ENCODE measurements at regions not wholly inside any gene's neighbourhood (a gene's known extent, or its start where the extent isn't known, plus 50 kb on each side); places are given as distances from the start of the nearest gene placed in this dataset.

- H3K18ac ChIP-seq (ENCODE audit: extremely low read depth, low read length) = no peak overlapping the region
- H2BK5ac ChIP-seq (ENCODE audit: low read depth, low read length) = no peak overlapping the region
- no peaks in the 10 kb centered on the region for H3K79me1 ChIP-seq (ENCODE audit: low read depth, low read length)
- no peaks in the 10 kb centered on the region for H3K36me3 ChIP-seq (ENCODE audit: control insufficient read depth in 2 of 4, insufficient read depth in 4 of 4, low read length in 3 of 4)
- no peak overlapping the region for H3K4ac ChIP-seq (replicated peaks; ENCODE audit: insufficient read length, low read depth, low read length)
- no peak overlapping the region for H2BK20ac ChIP-seq (ENCODE audit: low read length)
- no peaks in the 10 kb centered on the region for H3K4me1 ChIP-seq (replicated peaks in 1 of 4; ENCODE audit: control insufficient read depth in 3 of 4, insufficient read depth in 4 of 4, low read length in 3 of 4)
- no peaks in the 10 kb centered on the region for H3K27me3 ChIP-seq (replicated peaks in 1 of 4; ENCODE audit: control insufficient read depth in 3 of 4, extremely low read depth in 1 of 4, insufficient read depth in 3 of 4, low read length in 3 of 4)
- WGBS, 2 experiments (ENCODE audit: extremely low coverage in 1 of 2, insufficient coverage in 1 of 2, insufficient read length in 1 of 2, insufficient replicate concordance in 2 of 2, low coverage in 1 of 2, low lambda C conversion rate in 2 of 2, missing lambda C conversion rate in 1 of 2) = 72% methylated on average over 6 of the region's 6 CpGs; no CpG with 5 or more reads in 1 of the 2 experiments
- no peaks in the 10 kb centered on the region for H3K9me3 ChIP-seq (ENCODE audit: insufficient read depth in 2 of 2, low read depth in 1 of 2, low read length in 1 of 2)
- CTCF ChIA-PET (ENCODE audit: partially characterized antibody) = no interaction called here
- H2BK15ac ChIP-seq (ENCODE audit: low read length) = no peak overlapping the region
- no peak overlapping the region for H3K27ac ChIP-seq (ENCODE audit: low read depth, low read length)
- FAIRE-seq (no peak), DNase-seq (ENCODE audit: low read depth in 1 of 2, low spot score in 2 of 2) (no peak)
- POLR2A ChIA-PET (ENCODE audit: partially characterized antibody) = no interaction called here
- no peaks in the 10 kb centered on the region for H3K79me2 ChIP-seq (ENCODE audit: control insufficient read depth in 1 of 2, insufficient read depth in 2 of 2, low read length in 2 of 2)
- no peak overlapping the region for H3K9ac ChIP-seq (replicated peaks in 1 of 4; ENCODE audit: extremely low read depth in 1 of 4, low read depth in 3 of 4, low read length in 3 of 4)
- H3K23me2 ChIP-seq (ENCODE audit: low read depth, low read length) = no peaks in the 10 kb centered on the region
- no peaks in the 10 kb centered on the region for H4K20me1 ChIP-seq (replicated peaks in 1 of 2; ENCODE audit: control insufficient read depth in 1 of 2, insufficient read depth in 2 of 2, low read length in 2 of 2)
- H4K91ac ChIP-seq (replicated peaks; ENCODE audit: insufficient read length, low read length) = no peak overlapping the region
- H4K8ac ChIP-seq (ENCODE audit: extremely low read depth, insufficient read depth, low read length) = no peak overlapping the region
- no peak overlapping the region for H3K14ac ChIP-seq (ENCODE audit: insufficient read length)
- H2BK120ac ChIP-seq (replicated peaks; ENCODE audit: low read depth, low read length) = no peak overlapping the region
- no peak overlapping the region for H3K4me2 ChIP-seq (ENCODE audit: insufficient read depth in 1 of 2, low read depth in 2 of 2, low read length in 2 of 2)
- no peak overlapping the region for H3K4me3 ChIP-seq (ENCODE audit: extremely low read depth in 1 of 4, insufficient read depth in 2 of 4, low read depth in 3 of 4, low read length in 4 of 4)
- H2AK5ac ChIP-seq (ENCODE audit: low read depth, low read length) = no peak overlapping the region
- no peak overlapping the region for H3K56ac ChIP-seq (replicated peaks; ENCODE audit: insufficient read length, low read depth, low read length)
- no peak overlapping the region for H2BK12ac ChIP-seq (ENCODE audit: low read depth, low read length)
- H4K5ac ChIP-seq (ENCODE audit: insufficient read length, low read depth, low read length) = no peak overlapping the region
- TF ChIP-seq POLR2AphosphoS5 (IDR thresholded peaks at IDR 0.05; ENCODE audit: low read depth, low read length) = no peak
- TF ChIP-seq BACH1 (IDR thresholded peaks at IDR 0.05; ENCODE audit: low read length) = no peak
- TF ChIP-seq SUZ12 (IDR thresholded peaks at IDR 0.05; ENCODE audit: low read length) = no peak
- TF ChIP-seq SRF (IDR thresholded peaks at IDR 0.05; ENCODE audit: low read depth, low read length) = no peak
- no peak for TF ChIP-seq PHF8 (conservative IDR thresholded peaks at IDR 0.05; ENCODE audit: low read depth, low read length)
- TF ChIP-seq SIN3A (conservative IDR thresholded peaks at IDR 0.05 in 1 of 2, IDR thresholded peaks at IDR 0.05 in 1 of 2; ENCODE audit: low read depth in 1 of 2, low read length in 2 of 2) = no peak
- TF ChIP-seq HDAC6 (IDR thresholded peaks at IDR 0.05; ENCODE audit: low read depth, low read length) = no peak
- TF ChIP-seq CTBP2 (IDR thresholded peaks at IDR 0.05; ENCODE audit: borderline replicate concordance, insufficient read depth, insufficient read length, low read length) = no peak
- no peak for TF ChIP-seq KDM4A (IDR thresholded peaks at IDR 0.05; ENCODE audit: low read depth, low read length, severe bottlenecking)
- no peak overlapping the region for H3K23ac ChIP-seq (ENCODE audit: insufficient read length)
- no peak overlapping the region for H2AFZ ChIP-seq (ENCODE audit: low read length)
Measured at GRCh38 chr19:32130332-32130731, 215.1 kb upstream of the ZNF507 start.
